ENCODE measurements at regions not wholly inside any gene's neighbourhood (a gene's known extent, or its start where the extent isn't known, plus 50 kb on each side); places are given as distances from the start of the nearest gene placed in this dataset.
A peak's percentile ranks its signal among the peaks of the same experiment; 100 is the strongest.

DNA sequence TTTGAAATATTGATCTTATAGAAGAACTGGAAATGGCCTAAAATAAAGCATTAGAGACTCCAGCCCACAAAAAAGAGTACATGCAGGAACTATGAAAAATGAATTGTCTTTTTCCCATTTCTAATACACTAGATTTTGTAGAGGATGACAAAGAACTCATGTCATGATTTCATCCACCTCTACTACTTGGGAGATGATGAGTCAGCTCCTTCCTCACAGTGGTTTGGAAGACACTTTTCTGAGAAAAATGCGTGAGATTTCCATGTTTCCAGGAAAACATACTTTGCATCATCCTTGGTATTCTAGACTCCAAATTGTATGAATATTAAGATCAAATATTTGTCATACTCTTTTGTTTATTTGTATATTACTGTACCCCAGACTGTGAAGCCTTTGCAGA lies 500.5 kb downstream of the FAM181B start:
- Histone ChIP-seq H3K4me1 (no peaks in the 10 kb centered on the region), H3K4me3 (no peak overlapping the region), H3K27me3 (no peaks in the 10 kb centered on the region), H3K9me3 (no peaks in the 10 kb centered on the region), H3K36me3 (ENCODE audit: low read depth, missing control alignments) (no peaks in the 10 kb centered on the region), H3K27ac (no peak overlapping the region)
- intact Hi-C loops (cut with DNase I; ENCODE audit: low total_unique reads): no loop called here
- WGBS, 2 donors: 87 to 97% methylated on average over 1 of the region's 1 CpG
- DNase-seq: no peak
- TF ChIP-seq, protein P1, sequence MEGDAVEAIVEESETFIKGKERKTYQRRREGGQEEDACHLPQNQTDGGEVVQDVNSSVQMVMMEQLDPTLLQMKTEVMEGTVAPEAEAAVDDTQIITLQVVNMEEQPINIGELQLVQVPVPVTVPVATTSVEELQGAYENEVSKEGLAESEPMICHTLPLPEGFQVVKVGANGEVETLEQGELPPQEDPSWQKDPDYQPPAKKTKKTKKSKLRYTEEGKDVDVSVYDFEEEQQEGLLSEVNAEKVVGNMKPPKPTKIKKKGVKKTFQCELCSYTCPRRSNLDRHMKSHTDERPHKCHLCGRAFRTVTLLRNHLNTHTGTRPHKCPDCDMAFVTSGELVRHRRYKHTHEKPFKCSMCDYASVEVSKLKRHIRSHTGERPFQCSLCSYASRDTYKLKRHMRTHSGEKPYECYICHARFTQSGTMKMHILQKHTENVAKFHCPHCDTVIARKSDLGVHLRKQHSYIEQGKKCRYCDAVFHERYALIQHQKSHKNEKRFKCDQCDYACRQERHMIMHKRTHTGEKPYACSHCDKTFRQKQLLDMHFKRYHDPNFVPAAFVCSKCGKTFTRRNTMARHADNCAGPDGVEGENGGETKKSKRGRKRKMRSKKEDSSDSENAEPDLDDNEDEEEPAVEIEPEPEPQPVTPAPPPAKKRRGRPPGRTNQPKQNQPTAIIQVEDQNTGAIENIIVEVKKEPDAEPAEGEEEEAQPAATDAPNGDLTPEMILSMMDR (IDR thresholded peaks at IDR 0.05): no peak
- no peak for TF ChIP-seq POLR2A (IDR thresholded peaks at IDR 0.05)

DNA sequence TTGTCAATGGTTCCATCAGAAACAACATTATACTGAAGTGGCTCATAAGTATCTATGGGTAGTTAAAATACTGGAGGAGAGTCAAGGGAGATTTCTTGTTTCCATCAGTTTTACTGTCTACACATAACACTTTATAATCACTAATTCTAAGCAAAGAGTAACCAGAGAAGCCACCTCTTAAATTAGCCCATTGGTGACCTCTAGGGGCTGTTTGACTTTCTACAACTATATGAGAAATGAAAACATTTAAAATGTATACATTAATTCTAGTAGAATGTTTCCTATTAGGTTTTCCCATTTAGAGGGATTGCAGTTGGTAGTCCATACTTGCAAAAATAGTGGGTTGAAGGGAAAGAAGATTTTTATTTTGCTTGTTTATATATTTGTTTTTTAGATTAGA lies 504.3 kb downstream of the FAM181B start:
- no peak for DNase-seq
- no peak for TF ChIP-seq POLR2A (IDR thresholded peaks at IDR 0.05)
- TF ChIP-seq, protein P1 (IDR thresholded peaks at IDR 0.05): peak in 2 of 3 experiments; percentile 14 to 19
- intact Hi-C loops (cut with DNase I; ENCODE audit: low total_unique reads): no loop called here

DNA sequence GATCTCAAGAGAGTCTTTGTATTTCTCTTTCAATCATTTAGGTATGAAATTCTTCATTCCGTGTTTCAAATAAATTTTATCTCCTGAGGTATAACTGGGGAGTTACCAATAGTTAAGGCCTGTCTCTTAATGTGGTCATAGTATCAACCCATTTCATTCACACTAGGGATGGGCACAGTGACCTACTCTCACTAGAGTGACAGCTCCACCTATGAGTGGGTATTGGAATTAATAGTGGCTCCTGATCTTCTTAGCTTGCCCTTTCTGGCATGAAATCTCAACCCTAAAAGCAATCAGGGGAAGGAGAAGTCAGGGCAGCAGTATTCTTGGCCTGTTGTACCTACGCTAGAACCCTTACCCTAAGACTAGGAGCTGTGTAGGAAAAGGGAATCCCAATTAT lies 507.7 kb downstream of the FAM181B start:
- Histone ChIP-seq H3K36me3 (ENCODE audit: low read depth, missing control alignments) (no peaks in the 10 kb centered on the region), H3K9me3 (no peaks in the 10 kb centered on the region), H3K4me3 (no peak overlapping the region), H3K27me3 (no peaks in the 10 kb centered on the region), H3K4me1 (no peaks in the 10 kb centered on the region), H3K27ac (no peak overlapping the region)
- intact Hi-C loops (cut with DNase I; ENCODE audit: low total_unique reads): no loop called here
- DNase-seq: no peak
- 84 to 92% methylated on average over 2 of the region's 2 CpGs for WGBS, 2 donors
- TF ChIP-seq POLR2A (IDR thresholded peaks at IDR 0.05): no peak
- TF ChIP-seq, protein P1 (IDR thresholded peaks at IDR 0.05): no peak

More for the DNA sequence above, 504.3 kb downstream of the FAM181B start:
- no peaks in the 10 kb centered on the region for H3K4me1 ChIP-seq
- H3K27me3 ChIP-seq: no peaks in the 10 kb centered on the region
- H3K27ac ChIP-seq: no peak overlapping the region
- H3K4me3 ChIP-seq: no peak overlapping the region
- no peaks in the 10 kb centered on the region for H3K36me3 ChIP-seq (ENCODE audit: low read depth, missing control alignments)
- no peaks in the 10 kb centered on the region for H3K9me3 ChIP-seq

DNA sequence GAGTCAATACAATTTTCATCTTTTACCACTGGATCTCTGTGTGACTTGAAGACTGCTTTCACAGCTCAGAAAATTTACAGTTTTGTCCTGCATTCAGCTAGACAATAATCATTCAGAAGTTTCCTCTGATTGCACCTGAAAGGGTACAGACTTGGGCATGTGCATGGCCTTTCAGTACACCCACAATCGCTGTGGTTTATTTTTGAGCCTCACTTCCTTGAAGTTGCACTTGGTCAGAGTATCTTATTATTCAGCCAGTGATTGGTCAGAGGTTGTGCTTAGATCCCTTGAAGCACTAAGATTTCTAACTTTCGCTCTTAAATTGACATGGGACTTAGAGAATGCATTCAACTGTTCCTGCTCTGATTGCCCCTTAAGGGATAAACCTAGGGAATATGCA lies 508.2 kb downstream of the FAM181B start:
- Histone ChIP-seq H3K27ac (no peak overlapping the region), H3K9me3 (no peaks in the 10 kb centered on the region), H3K4me1 (no peaks in the 10 kb centered on the region), H3K27me3 (no peaks in the 10 kb centered on the region), H3K4me3 (no peak overlapping the region), H3K36me3 (ENCODE audit: low read depth, missing control alignments) (no peaks in the 10 kb centered on the region)
- DNase-seq: no peak
- 92 to 94% methylated on average over 2 of the region's 2 CpGs for WGBS, 2 donors
- intact Hi-C loops (cut with DNase I; ENCODE audit: low total_unique reads): no loop called here
- TF ChIP-seq, protein P1 (IDR thresholded peaks at IDR 0.05): no peak
- TF ChIP-seq POLR2A (IDR thresholded peaks at IDR 0.05): no peak

DNA sequence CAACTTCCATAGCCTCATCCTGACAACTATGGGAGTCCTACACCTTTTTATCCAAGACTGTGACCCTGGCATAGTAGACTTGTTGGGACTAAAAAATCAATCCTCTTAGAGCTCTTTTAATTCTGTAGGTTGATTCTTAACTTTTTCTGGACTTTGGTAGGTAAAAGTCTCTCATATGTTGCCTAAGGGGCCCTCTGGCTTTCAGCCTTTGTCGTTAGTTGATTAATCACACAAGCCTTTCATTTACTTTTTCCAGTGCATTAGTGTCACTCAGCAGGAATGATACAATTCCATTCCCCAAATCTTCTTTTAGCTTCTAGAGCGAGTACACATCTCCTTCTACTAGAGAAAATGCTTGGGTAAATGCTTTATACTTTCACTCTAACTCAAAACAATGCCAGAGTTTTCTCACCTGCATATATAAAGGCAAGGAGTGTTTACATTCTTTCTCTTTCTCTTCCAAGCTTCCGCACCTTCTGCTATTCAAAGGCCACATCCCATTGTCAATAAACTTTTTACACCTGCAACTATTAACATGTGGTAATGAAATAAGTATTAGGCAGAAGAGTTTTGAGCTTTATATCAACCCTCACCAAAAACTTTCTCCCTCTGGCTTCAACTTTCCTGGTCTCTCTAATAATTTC lies 516.6 kb downstream of the FAM181B start:
- no peaks in the 10 kb centered on the region for H3K9me3 ChIP-seq
- H3K4me1 ChIP-seq: no peaks in the 10 kb centered on the region
- 75 to 81% methylated on average over 3 of the region's 3 CpGs for WGBS, 2 donors
- H3K27ac ChIP-seq: no peak overlapping the region
- no peak for DNase-seq
- no peaks in the 10 kb centered on the region for H3K27me3 ChIP-seq
- H3K4me3 ChIP-seq: no peak overlapping the region
- intact Hi-C loops (cut with DNase I; ENCODE audit: low total_unique reads): no loop called here
- H3K36me3 ChIP-seq (ENCODE audit: low read depth, missing control alignments): no peaks in the 10 kb centered on the region
- no peak for TF ChIP-seq POLR2A (IDR thresholded peaks at IDR 0.05)
- TF ChIP-seq, protein P1 (IDR thresholded peaks at IDR 0.05): no peak
